ENCODE measurements at regions not wholly inside any gene's neighbourhood (a gene's known extent, or its start where the extent isn't known, plus 50 kb on each side); places are given as distances from the start of the nearest gene placed in this dataset.

DNA sequence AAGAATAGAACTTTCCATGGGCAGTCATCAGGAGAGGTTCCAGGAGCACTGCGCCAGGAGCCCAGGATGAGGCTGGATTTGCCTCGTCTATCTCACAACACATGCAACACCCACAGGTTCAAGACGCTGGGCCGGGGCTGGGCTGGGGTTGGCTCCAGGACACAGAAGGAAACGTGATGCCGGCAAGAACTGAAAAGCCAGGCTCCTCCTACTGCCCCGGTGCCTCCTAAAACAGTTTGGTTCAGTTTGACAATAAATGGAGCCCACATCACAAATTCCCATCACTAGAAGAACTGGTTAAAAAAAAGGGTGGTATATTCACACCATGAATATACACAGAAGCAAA, 75.9 kb downstream of the INHBB start:
- no peak overlapping the region for H2AFZ ChIP-seq (ENCODE audit: low read length)
- no peaks in the 10 kb centered on the region for H3K4me1 ChIP-seq (ENCODE audit: low read length)
- no peak for DNase-seq
- H3K4me2 ChIP-seq (ENCODE audit: low read depth, low read length, poor library complexity, severe bottlenecking), result no peak overlapping the region
- H3K27ac ChIP-seq (ENCODE audit: low read length), result no peak overlapping the region
- no peaks in the 10 kb centered on the region for H3K9me3 ChIP-seq (ENCODE audit: low read length)
- no peaks in the 10 kb centered on the region for H3K36me3 ChIP-seq (ENCODE audit: insufficient read depth, low read length)
- H3K4me3 ChIP-seq (ENCODE audit: low read length), result no peak overlapping the region
- H3K79me2 ChIP-seq (ENCODE audit: low read length), result no peaks in the 10 kb centered on the region
- H3K27me3 ChIP-seq (ENCODE audit: low read length), result no peaks in the 10 kb centered on the region
- no peak overlapping the region for H3K9ac ChIP-seq (ENCODE audit: low read length)
- H4K20me1 ChIP-seq (ENCODE audit: insufficient read depth, low read depth, low read length), result no peaks in the 10 kb centered on the region
- no peaks in the 10 kb centered on the region for H3K9me2 ChIP-seq (replicated peaks; ENCODE audit: insufficient read depth, low read length)

DNA sequence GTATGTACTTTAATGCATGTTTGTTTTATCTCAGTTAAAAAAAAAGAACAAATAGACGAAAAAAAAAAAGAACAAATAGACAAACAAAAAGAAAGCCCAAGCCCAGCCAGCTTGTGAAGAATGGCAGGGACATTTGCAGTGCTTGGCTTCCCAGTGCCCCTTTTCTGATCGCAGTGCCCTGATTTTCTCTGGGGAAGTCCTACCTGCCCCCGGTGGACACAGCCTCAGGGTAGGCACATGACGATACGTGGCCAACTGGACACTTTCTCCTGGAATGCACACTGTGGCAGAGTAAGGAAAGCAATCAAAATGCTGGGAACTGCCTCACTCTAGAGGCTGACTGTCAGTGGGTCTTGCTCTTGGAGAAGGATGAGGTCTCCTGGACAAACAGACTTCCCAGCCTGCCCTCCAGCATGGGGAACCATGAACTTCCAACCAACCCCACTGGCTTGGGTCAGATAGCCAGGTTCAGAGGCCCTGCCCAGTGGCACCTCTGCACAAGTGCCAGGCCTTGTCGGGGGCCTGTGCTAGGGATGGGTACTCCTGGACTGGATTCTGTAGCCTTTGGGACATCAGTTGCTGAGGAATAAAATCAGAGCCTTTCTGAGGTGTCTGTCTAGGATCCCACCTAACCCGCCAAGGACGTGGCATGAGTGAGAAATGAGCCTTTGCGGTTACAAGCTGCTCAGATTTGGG, 76.7 kb downstream of the INHBB start:
- Histone ChIP-seq H3K9me2 (replicated peaks; ENCODE audit: insufficient read depth, low read length) (no peaks in the 10 kb centered on the region), H3K4me1 (ENCODE audit: low read length) (no peaks in the 10 kb centered on the region), H3K79me2 (ENCODE audit: low read length) (no peaks in the 10 kb centered on the region), H3K9ac (ENCODE audit: low read length) (no peak overlapping the region), H4K20me1 (ENCODE audit: insufficient read depth, low read depth, low read length) (no peaks in the 10 kb centered on the region), H2AFZ (ENCODE audit: low read length) (no peak overlapping the region), H3K9me3 (ENCODE audit: low read length) (no peaks in the 10 kb centered on the region), H3K4me2 (ENCODE audit: low read depth, low read length, poor library complexity, severe bottlenecking) (no peak overlapping the region), H3K36me3 (ENCODE audit: insufficient read depth, low read length) (no peaks in the 10 kb centered on the region), H3K4me3 (ENCODE audit: low read length) (no peak overlapping the region), H3K27me3 (ENCODE audit: low read length) (no peaks in the 10 kb centered on the region), H3K27ac (ENCODE audit: low read length) (no peak overlapping the region)
- no peak for DNase-seq

DNA sequence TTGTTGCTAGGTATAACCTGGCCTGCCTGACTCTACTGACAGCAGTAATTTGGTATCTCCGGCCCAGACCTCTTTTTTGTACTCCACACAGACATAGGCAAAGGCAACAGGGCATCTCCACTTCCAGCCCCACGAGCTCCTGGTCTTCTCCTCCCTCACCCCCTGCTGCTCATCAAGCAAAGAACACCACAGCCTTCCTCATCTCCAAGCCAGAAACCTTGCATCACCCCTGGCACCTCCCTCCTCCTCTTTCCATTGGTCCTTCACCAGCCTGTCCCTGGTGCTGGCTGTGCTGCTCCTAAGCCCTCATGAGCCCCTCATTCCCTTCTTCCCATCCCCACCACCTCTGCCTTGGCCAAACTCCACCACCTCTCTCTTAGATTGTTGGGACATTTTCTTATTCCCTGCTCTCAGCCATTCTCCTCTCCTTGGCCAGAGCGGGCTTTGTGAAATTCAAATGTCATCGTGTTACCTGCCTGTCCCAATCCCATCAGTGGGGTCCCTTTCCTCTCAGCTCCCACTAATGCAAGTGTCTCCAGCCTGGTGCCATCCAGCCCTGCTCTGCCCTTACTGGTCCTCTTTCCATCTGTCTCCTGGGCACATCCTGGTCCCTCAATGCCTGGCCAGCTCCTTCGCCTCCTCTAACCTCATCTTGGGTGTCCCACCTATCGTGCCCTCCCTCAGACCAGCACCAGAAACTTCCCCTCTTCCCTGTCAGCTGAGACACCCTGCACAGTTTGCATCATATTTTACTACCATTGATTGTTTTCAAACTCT, 77.4 kb downstream of the INHBB start:
- no peaks in the 10 kb centered on the region for H3K36me3 ChIP-seq (ENCODE audit: insufficient read depth, low read length)
- no peak overlapping the region for H3K4me3 ChIP-seq (ENCODE audit: low read length)
- no peaks in the 10 kb centered on the region for H3K4me1 ChIP-seq (ENCODE audit: low read length)
- H3K27me3 ChIP-seq (ENCODE audit: low read length), result no peaks in the 10 kb centered on the region
- H3K9me2 ChIP-seq (replicated peaks; ENCODE audit: insufficient read depth, low read length), result no peaks in the 10 kb centered on the region
- H4K20me1 ChIP-seq (ENCODE audit: insufficient read depth, low read depth, low read length), result no peaks in the 10 kb centered on the region
- H3K9me3 ChIP-seq (ENCODE audit: low read length), result no peaks in the 10 kb centered on the region
- no peak for DNase-seq
- H3K4me2 ChIP-seq (ENCODE audit: low read depth, low read length, poor library complexity, severe bottlenecking), result no peak overlapping the region
- H3K9ac ChIP-seq (ENCODE audit: low read length), result no peak overlapping the region
- H2AFZ ChIP-seq (ENCODE audit: low read length), result no peak overlapping the region
- H3K27ac ChIP-seq (ENCODE audit: low read length), result no peak overlapping the region
- H3K79me2 ChIP-seq (ENCODE audit: low read length), result no peaks in the 10 kb centered on the region

DNA sequence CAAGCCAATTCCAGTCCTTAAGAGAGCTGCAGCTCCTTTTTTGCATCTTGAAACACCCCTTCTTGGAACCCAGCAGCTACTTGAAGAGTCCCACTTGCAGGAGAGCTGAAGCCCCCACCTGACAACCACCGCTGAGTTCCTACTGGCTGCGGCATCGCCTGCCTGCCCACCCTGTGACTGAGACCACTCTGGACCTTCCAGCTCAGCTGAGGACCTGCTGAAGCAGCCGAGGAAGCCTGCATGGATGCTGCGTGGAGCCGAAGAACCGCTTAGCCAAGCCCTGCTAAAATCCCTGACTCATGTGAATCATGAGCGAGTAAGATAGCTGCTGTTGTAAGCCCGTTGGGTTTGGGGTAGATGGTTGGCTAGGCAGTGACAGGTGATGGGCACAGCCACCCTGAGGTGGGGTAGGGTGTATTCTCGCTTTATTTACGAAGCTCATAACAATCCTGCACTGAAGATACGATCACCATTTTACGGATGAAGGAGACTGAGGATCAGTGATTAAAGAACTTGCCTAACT, 78.4 kb downstream of the INHBB start:
- H3K4me2 ChIP-seq (ENCODE audit: low read depth, low read length, poor library complexity, severe bottlenecking), result no peak overlapping the region
- H3K36me3 ChIP-seq (ENCODE audit: insufficient read depth, low read length), result no peaks in the 10 kb centered on the region
- H2AFZ ChIP-seq (ENCODE audit: low read length), result no peak overlapping the region
- DNase-seq, result no peak
- no peaks in the 10 kb centered on the region for H3K9me2 ChIP-seq (replicated peaks; ENCODE audit: insufficient read depth, low read length)
- H3K79me2 ChIP-seq (ENCODE audit: low read length), result no peaks in the 10 kb centered on the region
- no peaks in the 10 kb centered on the region for H3K27me3 ChIP-seq (ENCODE audit: low read length)
- no peaks in the 10 kb centered on the region for H3K4me1 ChIP-seq (ENCODE audit: low read length)
- H3K9ac ChIP-seq (ENCODE audit: low read length), result no peak overlapping the region
- H4K20me1 ChIP-seq (ENCODE audit: insufficient read depth, low read depth, low read length), result no peaks in the 10 kb centered on the region
- H3K9me3 ChIP-seq (ENCODE audit: low read length), result no peaks in the 10 kb centered on the region
- no peak overlapping the region for H3K27ac ChIP-seq (ENCODE audit: low read length)
- H3K4me3 ChIP-seq (ENCODE audit: low read length), result no peak overlapping the region

DNA sequence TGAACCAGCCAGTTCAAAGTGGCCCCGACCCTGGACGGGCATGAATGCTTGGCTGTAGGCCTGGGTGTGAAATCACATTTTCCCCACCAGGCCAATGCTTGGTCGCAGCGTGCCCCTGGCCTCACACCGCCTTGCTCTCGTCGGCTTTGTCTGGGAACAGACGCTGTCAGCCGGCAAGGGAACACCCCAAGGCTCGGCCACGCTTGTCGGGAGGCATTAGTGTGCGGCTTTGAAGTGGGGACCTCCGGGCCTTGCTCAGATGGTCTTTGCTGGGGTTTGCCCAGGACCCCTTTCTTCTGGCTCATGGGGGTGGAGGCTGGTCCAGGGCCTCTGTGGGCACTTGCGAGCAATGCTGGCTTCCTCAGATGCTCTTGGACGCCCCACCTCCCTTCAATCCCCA, 79.1 kb downstream of the INHBB start:
- Histone ChIP-seq H3K9ac (ENCODE audit: low read length) (no peak overlapping the region), H3K4me2 (ENCODE audit: low read depth, low read length, poor library complexity, severe bottlenecking) (no peak overlapping the region), H3K36me3 (ENCODE audit: insufficient read depth, low read length) (no peaks in the 10 kb centered on the region), H4K20me1 (ENCODE audit: insufficient read depth, low read depth, low read length) (no peaks in the 10 kb centered on the region), H3K9me3 (ENCODE audit: low read length) (no peaks in the 10 kb centered on the region), H3K9me2 (replicated peaks; ENCODE audit: insufficient read depth, low read length) (no peaks in the 10 kb centered on the region), H2AFZ (ENCODE audit: low read length) (no peak overlapping the region), H3K27me3 (ENCODE audit: low read length) (no peaks in the 10 kb centered on the region), H3K4me1 (ENCODE audit: low read length) (no peaks in the 10 kb centered on the region), H3K79me2 (ENCODE audit: low read length) (no peaks in the 10 kb centered on the region), H3K4me3 (ENCODE audit: low read length) (no peak overlapping the region), H3K27ac (ENCODE audit: low read length) (no peak overlapping the region)
- no peak for DNase-seq

DNA sequence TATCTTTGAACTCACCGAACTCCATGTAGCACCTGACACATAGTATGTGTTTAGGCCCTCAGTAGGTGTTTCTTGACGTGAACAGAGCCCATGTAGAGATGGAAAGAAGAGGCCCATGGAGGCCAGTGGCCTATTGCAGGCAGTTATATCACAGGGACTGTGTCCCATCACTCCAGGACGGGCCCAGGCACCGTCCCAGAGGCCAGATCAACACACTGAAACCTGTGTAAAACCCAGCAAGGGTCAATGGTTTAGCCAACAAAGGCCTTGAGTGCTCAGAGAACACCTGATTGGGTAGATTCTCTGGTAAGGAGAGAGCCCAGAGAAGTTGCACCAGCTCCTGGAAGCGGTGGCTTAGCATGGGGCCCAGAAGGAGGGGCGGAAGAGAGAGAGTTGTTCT, 82.8 kb downstream of the INHBB start:
- no peak for DNase-seq

DNA sequence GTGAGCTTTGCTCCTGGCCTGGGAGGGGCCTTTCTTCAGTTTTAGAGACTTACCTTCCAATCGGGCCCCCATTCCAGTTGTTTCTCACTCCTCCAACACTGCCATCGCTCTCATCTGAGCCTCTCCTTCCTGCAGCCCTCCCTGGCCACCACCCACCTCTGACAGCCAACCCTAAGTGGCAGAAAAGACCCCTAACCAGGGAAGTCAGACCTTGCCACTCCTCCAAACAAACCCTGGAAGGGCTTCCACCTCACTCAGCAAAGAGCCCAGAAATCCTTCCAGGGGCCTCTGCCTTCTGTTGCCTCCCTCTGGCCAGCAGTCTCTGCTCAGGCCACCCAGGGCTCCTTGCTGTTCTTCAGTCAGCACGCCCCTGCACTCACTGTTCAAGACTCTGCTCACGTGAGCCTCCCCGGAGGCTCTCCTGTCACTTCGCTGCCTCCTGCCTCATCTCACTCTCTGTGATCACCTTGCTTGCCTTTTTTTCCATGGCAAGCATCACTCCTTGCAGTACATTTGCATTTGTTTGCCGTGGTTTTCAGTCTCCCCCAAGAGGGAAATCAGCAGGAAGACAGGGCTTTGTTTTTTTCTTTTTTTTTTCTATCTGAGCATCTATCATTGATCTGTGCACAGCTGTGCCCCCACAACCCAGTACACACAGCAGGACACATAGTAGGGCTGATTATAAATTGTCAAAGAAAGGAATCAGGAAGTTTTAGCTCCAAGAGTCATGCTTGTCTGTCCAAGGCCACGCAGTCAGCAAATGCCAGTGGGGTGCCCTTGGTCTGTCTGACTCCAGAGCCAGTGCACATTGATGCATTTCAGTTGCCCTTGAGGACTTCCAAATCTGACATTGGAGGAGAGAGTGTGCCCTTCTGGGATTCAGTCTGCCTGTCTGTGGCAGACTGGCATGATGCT, 83.9 kb downstream of the INHBB start:
- no peak overlapping the region for H3K4me3 ChIP-seq (ENCODE audit: low read length)
- H3K36me3 ChIP-seq (ENCODE audit: insufficient read depth, low read length), result no peaks in the 10 kb centered on the region
- H3K9ac ChIP-seq (ENCODE audit: low read length), result no peak overlapping the region
- H3K27ac ChIP-seq (ENCODE audit: low read length), result no peak overlapping the region
- no peaks in the 10 kb centered on the region for H4K20me1 ChIP-seq (ENCODE audit: insufficient read depth, low read depth, low read length)
- H3K27me3 ChIP-seq (ENCODE audit: low read length), result no peaks in the 10 kb centered on the region
- no peak overlapping the region for H3K4me2 ChIP-seq (ENCODE audit: low read depth, low read length, poor library complexity, severe bottlenecking)
- no peak for DNase-seq
- no peaks in the 10 kb centered on the region for H3K9me2 ChIP-seq (replicated peaks; ENCODE audit: insufficient read depth, low read length)
- H3K4me1 ChIP-seq (ENCODE audit: low read length), result no peaks in the 10 kb centered on the region
- no peaks in the 10 kb centered on the region for H3K9me3 ChIP-seq (ENCODE audit: low read length)
- H2AFZ ChIP-seq (ENCODE audit: low read length), result no peak overlapping the region
- H3K79me2 ChIP-seq (ENCODE audit: low read length), result no peaks in the 10 kb centered on the region

More for the DNA sequence above, 82.8 kb downstream of the INHBB start:
- H3K9me2 ChIP-seq (replicated peaks; ENCODE audit: insufficient read depth, low read length), result no peaks in the 10 kb centered on the region
- H3K36me3 ChIP-seq (ENCODE audit: insufficient read depth, low read length), result no peaks in the 10 kb centered on the region
- H2AFZ ChIP-seq (ENCODE audit: low read length), result no peak overlapping the region
- no peaks in the 10 kb centered on the region for H3K9me3 ChIP-seq (ENCODE audit: low read length)
- H4K20me1 ChIP-seq (ENCODE audit: insufficient read depth, low read depth, low read length), result no peaks in the 10 kb centered on the region
- no peak overlapping the region for H3K4me3 ChIP-seq (ENCODE audit: low read length)
- no peak overlapping the region for H3K27ac ChIP-seq (ENCODE audit: low read length)
- no peak overlapping the region for H3K9ac ChIP-seq (ENCODE audit: low read length)
- no peaks in the 10 kb centered on the region for H3K27me3 ChIP-seq (ENCODE audit: low read length)
- H3K79me2 ChIP-seq (ENCODE audit: low read length), result no peaks in the 10 kb centered on the region
- no peak overlapping the region for H3K4me2 ChIP-seq (ENCODE audit: low read depth, low read length, poor library complexity, severe bottlenecking)
- no peaks in the 10 kb centered on the region for H3K4me1 ChIP-seq (ENCODE audit: low read length)

DNA sequence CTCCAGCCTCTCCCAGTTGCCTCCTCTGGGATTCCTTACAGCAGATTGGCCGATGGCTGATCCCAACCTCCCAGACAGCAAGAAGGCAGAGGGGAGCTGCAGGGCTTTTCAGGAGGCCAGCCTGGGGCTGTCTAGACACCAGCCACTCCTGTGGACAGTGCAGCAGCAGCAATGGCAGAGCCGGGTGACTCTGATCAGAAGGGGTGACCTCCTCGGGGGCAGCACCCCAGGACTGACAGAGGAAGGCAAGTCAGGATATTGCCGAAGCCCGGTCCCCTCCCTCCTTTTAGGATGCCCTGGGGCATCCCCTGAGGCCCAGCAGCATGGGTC, 84.5 kb downstream of the INHBB start:
- H3K4me3 ChIP-seq (ENCODE audit: low read length), result no peak overlapping the region
- H3K9me3 ChIP-seq (ENCODE audit: low read length), result no peaks in the 10 kb centered on the region
- H3K9me2 ChIP-seq (replicated peaks; ENCODE audit: insufficient read depth, low read length), result no peaks in the 10 kb centered on the region
- no peaks in the 10 kb centered on the region for H4K20me1 ChIP-seq (ENCODE audit: insufficient read depth, low read depth, low read length)
- no peaks in the 10 kb centered on the region for H3K36me3 ChIP-seq (ENCODE audit: insufficient read depth, low read length)
- H3K27ac ChIP-seq (ENCODE audit: low read length), result no peak overlapping the region
- no peaks in the 10 kb centered on the region for H3K27me3 ChIP-seq (ENCODE audit: low read length)
- H3K79me2 ChIP-seq (ENCODE audit: low read length), result no peaks in the 10 kb centered on the region
- DNase-seq, result no peak
- H3K4me2 ChIP-seq (ENCODE audit: low read depth, low read length, poor library complexity, severe bottlenecking), result no peak overlapping the region
- H3K4me1 ChIP-seq (ENCODE audit: low read length), result peaks cover 3% of the 10 kb centered on the region
- H2AFZ ChIP-seq (ENCODE audit: low read length), result no peak overlapping the region
- no peak overlapping the region for H3K9ac ChIP-seq (ENCODE audit: low read length)

All from Karpas-422 (cell line).